ENCODE measurements at regions not wholly inside any gene's neighbourhood (a gene's known extent, or its start where the extent isn't known, plus 50 kb on each side); places are given as distances from the start of the nearest gene placed in this dataset.

GRCh38 chr11:56890584-56891305 is 98.0 kb upstream of the OR5AK2 start:
- Histone ChIP-seq H3K9me2 (no peaks in the 10 kb centered on the region), H2AFZ (ENCODE audit: low read depth) (no peak overlapping the region), H3K27me3 (ENCODE audit: insufficient read depth) (no peaks in the 10 kb centered on the region), H3K79me2 (ENCODE audit: insufficient read depth) (no peaks in the 10 kb centered on the region), H4K20me1 (ENCODE audit: insufficient read depth) (no peaks in the 10 kb centered on the region), H3F3A (replicated peaks; ENCODE audit: insufficient read depth) (no peaks in the 10 kb centered on the region), H3K4me1 (ENCODE audit: control insufficient read depth in 1 of 2, insufficient read depth in 2 of 2, low read depth in 1 of 2, low read length in 1 of 2) (no peaks in the 10 kb centered on the region; a peak in 2 of 4 replicates), H3K9ac (no peak overlapping the region), H3K36me3 (replicated peaks in 1 of 2; ENCODE audit: control insufficient read depth in 1 of 2, insufficient read depth in 2 of 2, low read length in 1 of 2) (no peaks in the 10 kb centered on the region), H3K27ac (ENCODE audit: low read depth in 2 of 2, low read length in 1 of 2) (no peak overlapping the region), H3K9me3 (no peaks in the 10 kb centered on the region), H3K4me2 (no peak overlapping the region), H3K4me3 (ENCODE audit: low read depth in 2 of 2, low read length in 1 of 2) (no peak overlapping the region)
- CTCF ChIA-PET = interaction anchor here (1.2 kb wide), 1 partner anchor 50 kb away, joined by 3 read pairs; no protein-coding TSS in a partner anchor
- POLR2A ChIA-PET = no interaction called here
- 46% methylated on average over 7 of the region's 9 CpGs for WGBS (ENCODE audit: low lambda C conversion rate)
- no peak for DNase-seq
- TF ChIP-seq MAX (IDR thresholded peaks at IDR 0.05; ENCODE audit: low read depth) = no peak
- no peak for TF ChIP-seq RCOR1 (IDR thresholded peaks at IDR 0.05; ENCODE audit: low read length)
- no peak for TF ChIP-seq TAF1 (IDR thresholded peaks at IDR 0.05; ENCODE audit: borderline replicate concordance, low read depth, low read length)
- TF ChIP-seq RFX5 (IDR thresholded peaks at IDR 0.05; ENCODE audit: low read length) = no peak
- TF ChIP-seq YY1 (IDR thresholded peaks at IDR 0.05; ENCODE audit: low read depth) = no peak
- TF ChIP-seq TCF12 (IDR thresholded peaks at IDR 0.05) = no peak
- no peak for TF ChIP-seq CHD2 (IDR thresholded peaks at IDR 0.05; ENCODE audit: low read length, partially characterized antibody)
- TF ChIP-seq FOXM1 (IDR thresholded peaks at IDR 0.05; ENCODE audit: low read depth) = no peak
- no peak for TF ChIP-seq IRF3 (IDR thresholded peaks at IDR 0.05; ENCODE audit: low read depth, low read length)
- no peak for TF ChIP-seq RXRA (IDR thresholded peaks at IDR 0.05; ENCODE audit: borderline replicate concordance, low read depth)
- TF ChIP-seq GABPA (IDR thresholded peaks at IDR 0.05; ENCODE audit: low read depth) = no peak
- no peak for TF ChIP-seq POLR2AphosphoS5 (IDR thresholded peaks at IDR 0.05; ENCODE audit: low read depth, low read length)
- no peak for TF ChIP-seq EP300 (IDR thresholded peaks at IDR 0.05; ENCODE audit: borderline replicate concordance in 1 of 2, low read depth in 1 of 2, low read length in 1 of 2)
- TF ChIP-seq, protein P1, sequence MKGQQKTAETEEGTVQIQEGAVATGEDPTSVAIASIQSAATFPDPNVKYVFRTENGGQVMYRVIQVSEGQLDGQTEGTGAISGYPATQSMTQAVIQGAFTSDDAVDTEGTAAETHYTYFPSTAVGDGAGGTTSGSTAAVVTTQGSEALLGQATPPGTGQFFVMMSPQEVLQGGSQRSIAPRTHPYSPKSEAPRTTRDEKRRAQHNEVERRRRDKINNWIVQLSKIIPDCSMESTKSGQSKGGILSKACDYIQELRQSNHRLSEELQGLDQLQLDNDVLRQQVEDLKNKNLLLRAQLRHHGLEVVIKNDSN (IDR thresholded peaks at IDR 0.05; ENCODE audit: borderline replicate concordance, low read depth) = no peak
- TF ChIP-seq, protein P2, sequence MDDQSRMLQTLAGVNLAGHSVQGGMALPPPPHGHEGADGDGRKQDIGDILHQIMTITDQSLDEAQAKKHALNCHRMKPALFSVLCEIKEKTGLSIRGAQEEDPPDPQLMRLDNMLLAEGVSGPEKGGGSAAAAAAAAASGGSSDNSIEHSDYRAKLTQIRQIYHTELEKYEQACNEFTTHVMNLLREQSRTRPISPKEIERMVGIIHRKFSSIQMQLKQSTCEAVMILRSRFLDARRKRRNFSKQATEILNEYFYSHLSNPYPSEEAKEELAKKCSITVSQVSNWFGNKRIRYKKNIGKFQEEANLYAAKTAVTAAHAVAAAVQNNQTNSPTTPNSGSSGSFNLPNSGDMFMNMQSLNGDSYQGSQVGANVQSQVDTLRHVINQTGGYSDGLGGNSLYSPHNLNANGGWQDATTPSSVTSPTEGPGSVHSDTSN (IDR thresholded peaks at IDR 0.05) = no peak
- TF ChIP-seq ZBTB33 (IDR thresholded peaks at IDR 0.05; ENCODE audit: borderline replicate concordance, low read depth) = no peak
- TF ChIP-seq MXI1 (IDR thresholded peaks at IDR 0.05; ENCODE audit: low read depth, low read length) = no peak
